ENCODE measurements at regions not wholly inside any gene's neighbourhood (a gene's known extent, or its start where the extent isn't known, plus 50 kb on each side); places are given as distances from the start of the nearest gene placed in this dataset.

DNA sequence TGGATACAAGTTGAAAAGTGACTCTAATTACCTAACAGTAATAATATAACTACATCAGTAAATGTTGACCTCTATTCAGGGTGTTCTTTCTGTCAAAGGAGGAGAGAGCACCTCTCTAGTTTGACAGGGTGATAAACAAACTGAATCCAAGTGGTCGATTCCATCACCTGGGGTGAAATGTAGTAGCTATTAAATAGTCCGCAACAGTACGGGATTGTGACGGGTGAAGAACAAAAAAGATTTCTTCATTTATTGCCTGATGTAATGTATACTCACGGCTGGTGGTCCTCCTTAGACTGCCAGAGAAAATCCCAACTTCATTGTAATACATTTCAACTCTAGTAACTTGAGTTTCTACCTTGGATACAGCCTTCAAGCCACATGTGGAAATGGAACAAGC is 292.5 kb upstream of the CELF2 start:
- H3K4me1 ChIP-seq (ENCODE audit: control insufficient read depth, insufficient read depth, low read length) = no peaks in the 10 kb centered on the region
- ChIA-PET SMC1A (ENCODE audit: uncharacterized antibody, unreplicated experiment) (no interaction called here), RAD21 (ENCODE audit: unreplicated experiment) (no interaction called here), CTCF (no interaction called here), POLR2A (no interaction called here)
- FAIRE-seq = no peak
- no TSS peak for BruUV-seq (replicated peaks)
- no peak for ATAC-seq
- H3K36me3 ChIP-seq (ENCODE audit: control insufficient read depth in 2 of 2, insufficient read depth in 2 of 2, low read length in 1 of 2) = no peaks in the 10 kb centered on the region
- H2AFZ ChIP-seq (ENCODE audit: control insufficient read depth, low read depth, low read length) = no peak overlapping the region
- 60% methylated on average over 5 of the region's 5 CpGs for WGBS (ENCODE audit: insufficient coverage, insufficient replicate concordance, low lambda C conversion rate, missing lambda C conversion rate)
- H3K27me3 ChIP-seq (replicated peaks in 1 of 2; ENCODE audit: control insufficient read depth in 2 of 2, insufficient read depth in 2 of 2, low read length in 1 of 2) = no peaks in the 10 kb centered on the region
- H3K27ac ChIP-seq (ENCODE audit: control insufficient read depth, insufficient read depth) = no peak overlapping the region
- TF ChIP-seq, protein P1, sequence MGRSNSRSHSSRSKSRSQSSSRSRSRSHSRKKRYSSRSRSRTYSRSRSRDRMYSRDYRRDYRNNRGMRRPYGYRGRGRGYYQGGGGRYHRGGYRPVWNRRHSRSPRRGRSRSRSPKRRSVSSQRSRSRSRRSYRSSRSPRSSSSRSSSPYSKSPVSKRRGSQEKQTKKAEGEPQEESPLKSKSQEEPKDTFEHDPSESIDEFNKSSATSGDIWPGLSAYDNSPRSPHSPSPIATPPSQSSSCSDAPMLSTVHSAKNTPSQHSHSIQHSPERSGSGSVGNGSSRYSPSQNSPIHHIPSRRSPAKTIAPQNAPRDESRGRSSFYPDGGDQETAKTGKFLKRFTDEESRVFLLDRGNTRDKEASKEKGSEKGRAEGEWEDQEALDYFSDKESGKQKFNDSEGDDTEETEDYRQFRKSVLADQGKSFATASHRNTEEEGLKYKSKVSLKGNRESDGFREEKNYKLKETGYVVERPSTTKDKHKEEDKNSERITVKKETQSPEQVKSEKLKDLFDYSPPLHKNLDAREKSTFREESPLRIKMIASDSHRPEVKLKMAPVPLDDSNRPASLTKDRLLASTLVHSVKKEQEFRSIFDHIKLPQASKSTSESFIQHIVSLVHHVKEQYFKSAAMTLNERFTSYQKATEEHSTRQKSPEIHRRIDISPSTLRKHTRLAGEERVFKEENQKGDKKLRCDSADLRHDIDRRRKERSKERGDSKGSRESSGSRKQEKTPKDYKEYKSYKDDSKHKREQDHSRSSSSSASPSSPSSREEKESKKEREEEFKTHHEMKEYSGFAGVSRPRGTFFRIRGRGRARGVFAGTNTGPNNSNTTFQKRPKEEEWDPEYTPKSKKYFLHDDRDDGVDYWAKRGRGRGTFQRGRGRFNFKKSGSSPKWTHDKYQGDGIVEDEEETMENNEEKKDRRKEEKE (IDR thresholded peaks at IDR 0.05) = no peak
- TF ChIP-seq ZNF217 (IDR thresholded peaks at IDR 0.05) = no peak
- TF ChIP-seq POLR2AphosphoS2 (IDR thresholded peaks at IDR 0.05; ENCODE audit: low read depth, low read length) = no peak
- TF ChIP-seq SUPT20H (IDR thresholded peaks at IDR 0.05; ENCODE audit: borderline replicate concordance, control insufficient read depth, low read depth, low read length) = no peak
- TF ChIP-seq BHLHE40 (IDR thresholded peaks at IDR 0.05; ENCODE audit: borderline replicate concordance in 1 of 2, low read depth in 2 of 2, low read length in 1 of 2) = no peak
- no peak for TF ChIP-seq NFIC (IDR thresholded peaks at IDR 0.05; ENCODE audit: low read depth, low read length)
- TF ChIP-seq HCFC1 (IDR thresholded peaks at IDR 0.05; ENCODE audit: low read length) = no peak
- TF ChIP-seq, protein P2, sequence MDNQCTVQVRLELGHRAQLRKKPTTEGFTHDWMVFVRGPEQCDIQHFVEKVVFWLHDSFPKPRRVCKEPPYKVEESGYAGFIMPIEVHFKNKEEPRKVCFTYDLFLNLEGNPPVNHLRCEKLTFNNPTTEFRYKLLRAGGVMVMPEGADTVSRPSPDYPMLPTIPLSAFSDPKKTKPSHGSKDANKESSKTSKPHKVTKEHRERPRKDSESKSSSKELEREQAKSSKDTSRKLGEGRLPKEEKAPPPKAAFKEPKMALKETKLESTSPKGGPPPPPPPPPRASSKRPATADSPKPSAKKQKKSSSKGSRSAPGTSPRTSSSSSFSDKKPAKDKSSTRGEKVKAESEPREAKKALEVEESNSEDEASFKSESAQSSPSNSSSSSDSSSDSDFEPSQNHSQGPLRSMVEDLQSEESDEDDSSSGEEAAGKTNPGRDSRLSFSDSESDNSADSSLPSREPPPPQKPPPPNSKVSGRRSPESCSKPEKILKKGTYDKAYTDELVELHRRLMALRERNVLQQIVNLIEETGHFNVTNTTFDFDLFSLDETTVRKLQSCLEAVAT (IDR thresholded peaks at IDR 0.05) = no peak
- no peak for TF ChIP-seq SRF (IDR thresholded peaks at IDR 0.05; ENCODE audit: low read depth in 2 of 2, low read length in 2 of 2)
- no peak for TF ChIP-seq CBX5 (IDR thresholded peaks at IDR 0.05; ENCODE audit: low read depth)
- no peak for DNase-seq (ENCODE audit: low read depth, low spot score)
- H3K9ac ChIP-seq (ENCODE audit: control insufficient read depth, insufficient read depth, low read length) = no peak overlapping the region
- H3K79me2 ChIP-seq (ENCODE audit: control insufficient read depth, insufficient read depth, low read length) = no peaks in the 10 kb centered on the region
- H3K4me3 ChIP-seq = no peak overlapping the region
- no peaks in the 10 kb centered on the region for H4K20me1 ChIP-seq (ENCODE audit: control insufficient read depth, insufficient read depth)
- intact Hi-C loops (cut with micrococcal nuclease; ENCODE audit: unreplicated experiment) (no loop called here), in situ Hi-C loops (cut with MboI) (no loop called here)
- no peak overlapping the region for H3K4me2 ChIP-seq (ENCODE audit: control insufficient read depth, insufficient read depth)
- no peaks in the 10 kb centered on the region for H3K9me3 ChIP-seq (replicated peaks; ENCODE audit: control insufficient read depth, insufficient read depth, low read length)
